ENCODE measurements at regions not wholly inside any gene's neighbourhood (a gene's known extent, or its start where the extent isn't known, plus 50 kb on each side); places are given as distances from the start of the nearest gene placed in this dataset.

- DNase-seq: no peak
Observed at GRCh38 chr14:54209511-54210250, 187.1 kb upstream of the CDKN3 start.

GRCh38 chr14:54211551-54212308 lies 185.1 kb upstream of the CDKN3 start:
- DNase-seq: no peak

- DNase-seq: no peak
Observed at GRCh38 chr14:54213536-54213935, 183.3 kb upstream of the CDKN3 start.

- no peak for DNase-seq
Observed at GRCh38 chr14:54216827-54217226, 180.0 kb upstream of the CDKN3 start.

GRCh38 chr14:54219261-54220070 lies 177.3 kb upstream of the CDKN3 start:
- DNase-seq: no peak

- no peak for DNase-seq
Observed at GRCh38 chr14:54220071-54220703, 176.6 kb upstream of the CDKN3 start.

GRCh38 chr14:54220704-54221431 lies 175.9 kb upstream of the CDKN3 start:
- no peak for DNase-seq

GRCh38 chr14:54221432-54221803 lies 175.4 kb upstream of the CDKN3 start:
- no peak for DNase-seq

GRCh38 chr14:54221971-54222370 lies 174.8 kb upstream of the CDKN3 start:
- no peak for DNase-seq

- no peak for DNase-seq
Observed at GRCh38 chr14:54223831-54224402, 172.9 kb upstream of the CDKN3 start.

GRCh38 chr14:54225457-54226060 lies 171.2 kb upstream of the CDKN3 start:
- DNase-seq: no peak

GRCh38 chr14:54226103-54226502 lies 170.7 kb upstream of the CDKN3 start:
- DNase-seq: no peak

GRCh38 chr14:54226558-54226957 lies 170.2 kb upstream of the CDKN3 start:
- DNase-seq: no peak

GRCh38 chr14:54229136-54229535 lies 167.7 kb upstream of the CDKN3 start:
- DNase-seq: no peak

GRCh38 chr14:54230645-54231044 lies 166.2 kb upstream of the CDKN3 start:
- no peak for DNase-seq

- no peak for DNase-seq
Observed at GRCh38 chr14:54232735-54233134, 164.1 kb upstream of the CDKN3 start.

GRCh38 chr14:54241517-54241916 lies 155.3 kb upstream of the CDKN3 start:
- no peak for DNase-seq

- no peak for DNase-seq
Observed at GRCh38 chr14:54251356-54251755, 145.5 kb upstream of the CDKN3 start.

- DNase-seq: no peak
Observed at GRCh38 chr14:54252072-54252730, 144.6 kb upstream of the CDKN3 start.

- DNase-seq: no peak
Observed at GRCh38 chr14:54253195-54253947, 143.4 kb upstream of the CDKN3 start.

Data from hindlimb muscle (tissue), 1 donor.